Endothelial cell (in vitro differentiated cells): ENCODE measurements at regions not wholly inside any gene's neighbourhood (a gene's known extent, or its start where the extent isn't known, plus 50 kb on each side); places are given as distances from the start of the nearest gene placed in this dataset.

Source experiments
- DNase-seq: peaks from one replicate; pipeline ENCODE4 v3.0.0; 2021; ENCODE audit warnings: low spot score
- H3K27ac Mint-ChIP-seq: one replicate; pipeline ENCODE4 v1.8.0; 2021; ENCODE audit warnings: mixed read lengths, inconsistent platforms; ENCODE audit not compliant: unreplicated experiment
- H3K27me3 Mint-ChIP-seq: one replicate; pipeline ENCODE4 v1.8.0; 2021; ENCODE audit warnings: mild to moderate bottlenecking, moderate library complexity, mixed read lengths, inconsistent platforms; ENCODE audit not compliant: unreplicated experiment
- H3K36me3 Mint-ChIP-seq: one replicate; pipeline ENCODE4 v1.8.0; 2021; ENCODE audit warnings: mild to moderate bottlenecking, low read depth, mixed read lengths, inconsistent platforms; ENCODE audit not compliant: unreplicated experiment
- H3K4me1 Mint-ChIP-seq: one replicate; pipeline ENCODE4 v1.8.0; 2021; ENCODE audit warnings: mild to moderate bottlenecking, mixed read lengths, inconsistent platforms; ENCODE audit not compliant: unreplicated experiment
- H3K4me3 Mint-ChIP-seq: one replicate; pipeline ENCODE4 v1.8.0; 2021; ENCODE audit warnings: mild to moderate bottlenecking, mixed read lengths, inconsistent platforms; ENCODE audit not compliant: unreplicated experiment
- H3K9me3 Mint-ChIP-seq: one replicate; pipeline ENCODE4 v1.8.0; 2021; ENCODE audit warnings: mixed read lengths, inconsistent platforms; ENCODE audit not compliant: unreplicated experiment
- CTCF ChIP-seq: fragments of 200-600 bp; sonication (generic); IDR thresholded peaks from one replicate; pipeline ENCODE4 v1.5.0; 2021; ENCODE audit warnings: antibody characterized with exemption; ENCODE audit not compliant: unreplicated experiment

GRCh38 chr7:124674451-124674850, 91.1 kb downstream of the GPR37 start:
- DNase-seq: no peak
- no peaks in the 10 kb centered on the region for H3K36me3 Mint-ChIP-seq
- H3K27ac Mint-ChIP-seq: no peak overlapping the region
- no peaks in the 10 kb centered on the region for H3K27me3 Mint-ChIP-seq
- no peak for TF ChIP-seq CTCF
- H3K4me1 Mint-ChIP-seq: no peaks in the 10 kb centered on the region
- no peak overlapping the region for H3K4me3 Mint-ChIP-seq
- no peaks in the 10 kb centered on the region for H3K9me3 Mint-ChIP-seq

GRCh38 chr7:124672011-124672410, 93.6 kb downstream of the GPR37 start:
- no peak for DNase-seq
- H3K27me3 Mint-ChIP-seq: no peaks in the 10 kb centered on the region
- no peaks in the 10 kb centered on the region for H3K36me3 Mint-ChIP-seq
- H3K4me1 Mint-ChIP-seq: no peaks in the 10 kb centered on the region
- no peak overlapping the region for H3K4me3 Mint-ChIP-seq
- no peak overlapping the region for H3K27ac Mint-ChIP-seq
- no peaks in the 10 kb centered on the region for H3K9me3 Mint-ChIP-seq
- TF ChIP-seq CTCF: no peak

- Mint-ChIP-seq H3K36me3 (no peaks in the 10 kb centered on the region), H3K4me3 (no peak overlapping the region), H3K27me3 (peaks cover 2% of the 10 kb centered on the region), H3K9me3 (no peaks in the 10 kb centered on the region), H3K4me1 (no peaks in the 10 kb centered on the region), H3K27ac (no peak overlapping the region)
- no peak for TF ChIP-seq CTCF
- no peak for DNase-seq
These were observed 98.1 kb downstream of the GPR37 start for GRCh38 chr7:124667312-124668153.

- TF ChIP-seq CTCF: no peak
- Mint-ChIP-seq H3K27ac (no peak overlapping the region), H3K4me1 (no peaks in the 10 kb centered on the region), H3K4me3 (no peak overlapping the region), H3K9me3 (no peaks in the 10 kb centered on the region), H3K36me3 (no peaks in the 10 kb centered on the region), H3K27me3 (peaks cover 2% of the 10 kb centered on the region)
- no peak for DNase-seq
These were observed 102.7 kb downstream of the GPR37 start for GRCh38 chr7:124662937-124663336.

- no peaks in the 10 kb centered on the region for H3K4me1 Mint-ChIP-seq
- no peaks in the 10 kb centered on the region for H3K9me3 Mint-ChIP-seq
- no peak overlapping the region for H3K27ac Mint-ChIP-seq
- no peak for DNase-seq
- H3K27me3 Mint-ChIP-seq: peaks cover 2% of the 10 kb centered on the region
- no peak for TF ChIP-seq CTCF
- H3K36me3 Mint-ChIP-seq: no peaks in the 10 kb centered on the region
- no peak overlapping the region for H3K4me3 Mint-ChIP-seq
These were observed 103.2 kb downstream of the GPR37 start for GRCh38 chr7:124662372-124662771.
